ENCODE measurements at regions not wholly inside any gene's neighbourhood (a gene's known extent, or its start where the extent isn't known, plus 50 kb on each side); places are given as distances from the start of the nearest gene placed in this dataset.
"Not testable (repeated sequence)": the region's sequence is repeated elsewhere in the genome, so short reads cannot be mapped to it uniquely, and the experiment has no call there.

- no peak for DNase-seq
- peaks cover 3% of the 10 kb centered on the region for H3K27me3 Mint-ChIP-seq (ENCODE audit: insufficient read depth)
- TF ChIP-seq, protein P1, sequence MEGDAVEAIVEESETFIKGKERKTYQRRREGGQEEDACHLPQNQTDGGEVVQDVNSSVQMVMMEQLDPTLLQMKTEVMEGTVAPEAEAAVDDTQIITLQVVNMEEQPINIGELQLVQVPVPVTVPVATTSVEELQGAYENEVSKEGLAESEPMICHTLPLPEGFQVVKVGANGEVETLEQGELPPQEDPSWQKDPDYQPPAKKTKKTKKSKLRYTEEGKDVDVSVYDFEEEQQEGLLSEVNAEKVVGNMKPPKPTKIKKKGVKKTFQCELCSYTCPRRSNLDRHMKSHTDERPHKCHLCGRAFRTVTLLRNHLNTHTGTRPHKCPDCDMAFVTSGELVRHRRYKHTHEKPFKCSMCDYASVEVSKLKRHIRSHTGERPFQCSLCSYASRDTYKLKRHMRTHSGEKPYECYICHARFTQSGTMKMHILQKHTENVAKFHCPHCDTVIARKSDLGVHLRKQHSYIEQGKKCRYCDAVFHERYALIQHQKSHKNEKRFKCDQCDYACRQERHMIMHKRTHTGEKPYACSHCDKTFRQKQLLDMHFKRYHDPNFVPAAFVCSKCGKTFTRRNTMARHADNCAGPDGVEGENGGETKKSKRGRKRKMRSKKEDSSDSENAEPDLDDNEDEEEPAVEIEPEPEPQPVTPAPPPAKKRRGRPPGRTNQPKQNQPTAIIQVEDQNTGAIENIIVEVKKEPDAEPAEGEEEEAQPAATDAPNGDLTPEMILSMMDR (IDR thresholded peaks at IDR 0.05): no peak
- H3K4me1 Mint-ChIP-seq (ENCODE audit: low read depth): no peaks in the 10 kb centered on the region
- H3K36me3 Mint-ChIP-seq (ENCODE audit: low read depth): no peaks in the 10 kb centered on the region
- H3K4me3 Mint-ChIP-seq: no peak overlapping the region
- H3K27ac Mint-ChIP-seq: no peak overlapping the region
- no peaks in the 10 kb centered on the region; the same call in 1 of the 2 replicates for H3K9me3 Mint-ChIP-seq
Measured at GRCh38 chr3:153372326-153372725, 210.3 kb downstream of the RAP2B start.

DNA sequence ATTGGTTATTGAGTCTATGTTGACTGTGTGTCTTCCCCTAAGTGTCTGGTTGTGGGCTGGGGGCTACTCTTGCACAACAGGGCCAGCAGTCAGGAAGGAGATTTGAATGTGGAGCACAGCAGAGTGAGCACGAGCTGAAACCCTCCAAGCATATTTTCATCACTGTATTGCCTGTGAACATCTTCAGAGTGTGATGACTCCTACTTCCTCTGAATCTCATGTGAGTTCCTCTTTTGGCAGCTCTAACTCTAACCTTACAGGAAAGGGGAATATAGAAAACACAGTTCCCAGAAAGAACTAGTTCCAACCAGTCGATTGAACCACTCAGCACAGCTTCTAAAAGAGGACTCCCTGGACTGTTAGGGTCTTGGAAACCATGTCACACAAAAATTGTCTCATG, 211.6 kb downstream of the RAP2B start:
- Mint-ChIP-seq H3K36me3 (ENCODE audit: low read depth) (no peaks in the 10 kb centered on the region), H3K4me3 (no peak overlapping the region), H3K27ac (no peak overlapping the region), H3K4me1 (ENCODE audit: low read depth) (no peaks in the 10 kb centered on the region), H3K9me3 (no peaks in the 10 kb centered on the region; the same call in 1 of the 2 replicates), H3K27me3 (ENCODE audit: insufficient read depth) (peaks cover 3% of the 10 kb centered on the region)
- no peak for DNase-seq
- TF ChIP-seq, protein P1 (IDR thresholded peaks at IDR 0.05): no peak

- not testable (repeated sequence) for H3K4me1 Mint-ChIP-seq (ENCODE audit: low read depth); H3K27me3 Mint-ChIP-seq (ENCODE audit: insufficient read depth); H3K36me3 Mint-ChIP-seq (ENCODE audit: low read depth); H3K27ac Mint-ChIP-seq; H3K9me3 Mint-ChIP-seq; H3K4me3 Mint-ChIP-seq; DNase-seq
Measured at GRCh38 chr3:153378366-153378765, 216.3 kb downstream of the RAP2B start.

GRCh38 chr3:153379516-153379915, 217.5 kb downstream of the RAP2B start:
- Mint-ChIP-seq H3K36me3 (ENCODE audit: low read depth) (no peaks in the 10 kb centered on the region), H3K27me3 (ENCODE audit: insufficient read depth) (peaks cover 4% of the 10 kb centered on the region), H3K9me3 (peaks cover 4% of the 10 kb centered on the region; the same call in 1 of the 2 replicates), H3K27ac (no peak overlapping the region), H3K4me3 (no peak overlapping the region), H3K4me1 (ENCODE audit: low read depth) (0 out of 2 replicates have a peak, but pooled peaks cover 6% of the 10 kb centered on the region)
- DNase-seq: peak; percentile 14
- TF ChIP-seq, protein P1 (IDR thresholded peaks at IDR 0.05): no peak

DNA sequence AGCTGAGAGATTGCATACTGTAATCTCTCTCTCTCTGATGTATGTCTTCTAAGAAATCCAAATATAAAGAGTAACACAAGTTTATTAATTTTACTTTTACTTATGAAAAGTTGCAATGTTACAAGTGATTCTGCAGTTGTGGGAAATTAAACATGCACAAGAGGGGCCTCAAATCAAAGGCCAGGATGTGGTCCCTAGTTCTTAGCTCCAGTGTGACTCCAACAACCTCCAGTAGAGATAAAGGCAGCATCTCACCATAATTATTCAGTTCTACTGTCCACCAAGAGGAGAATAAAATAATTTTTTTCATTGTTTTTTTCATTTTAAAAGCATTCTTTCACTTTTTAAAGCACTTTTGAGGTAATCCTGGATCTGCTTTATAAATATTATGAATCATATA, 223.3 kb downstream of the RAP2B start:
- no peaks in the 10 kb centered on the region for H3K36me3 Mint-ChIP-seq (ENCODE audit: low read depth)
- TF ChIP-seq, protein P1 (IDR thresholded peaks at IDR 0.05): no peak
- no peak for DNase-seq
- H3K4me3 Mint-ChIP-seq: no peak overlapping the region
- no peak overlapping the region for H3K27ac Mint-ChIP-seq
- no peaks in the 10 kb centered on the region for H3K9me3 Mint-ChIP-seq
- no peaks in the 10 kb centered on the region; the same call in 1 of the 2 replicates for H3K27me3 Mint-ChIP-seq (ENCODE audit: insufficient read depth)
- no peaks in the 10 kb centered on the region for H3K4me1 Mint-ChIP-seq (ENCODE audit: low read depth)

DNA sequence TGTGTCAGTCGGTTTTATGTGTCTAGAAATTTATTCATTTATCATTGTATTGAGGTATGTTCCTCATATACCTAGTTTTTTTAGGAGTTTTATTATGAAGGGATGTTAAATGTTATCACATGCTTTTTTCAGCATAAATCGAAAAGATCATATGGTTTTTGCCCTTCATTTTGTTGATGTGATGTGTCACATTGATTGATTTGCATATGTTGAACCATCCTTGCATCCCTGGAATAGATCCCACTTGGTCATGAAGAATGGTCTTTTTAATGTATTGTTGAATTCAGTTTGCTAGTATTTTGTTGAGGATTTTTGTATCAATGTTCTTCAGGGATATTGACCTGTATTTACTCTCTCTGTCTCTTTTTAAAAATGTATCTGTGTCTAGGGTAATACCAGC, 230.3 kb downstream of the RAP2B start:
- H3K4me3 Mint-ChIP-seq: no peak overlapping the region
- TF ChIP-seq, protein P1 (IDR thresholded peaks at IDR 0.05): no peak
- peaks cover 7% of the 10 kb centered on the region; the same call in 1 of the 2 replicates for H3K9me3 Mint-ChIP-seq
- no peaks in the 10 kb centered on the region; the same call in 1 of the 2 replicates for H3K27me3 Mint-ChIP-seq (ENCODE audit: insufficient read depth)
- no peak for DNase-seq
- no peaks in the 10 kb centered on the region for H3K36me3 Mint-ChIP-seq (ENCODE audit: low read depth)
- H3K4me1 Mint-ChIP-seq (ENCODE audit: low read depth): no peaks in the 10 kb centered on the region
- no peak overlapping the region for H3K27ac Mint-ChIP-seq
